GM12892 (cell line): ENCODE measurements at regions not wholly inside any gene's neighbourhood (a gene's known extent, or its start where the extent isn't known, plus 50 kb on each side); places are given as distances from the start of the nearest gene placed in this dataset.

Experiments
- POLR2A ChIP-seq: IDR thresholded peaks from 2 replicates; pipeline ENCODE4 v1.6.1; 2011; ENCODE audit warnings: low read depth, low read length, control low read depth
- POLR2AphosphoS5 ChIP-seq: IDR thresholded peaks from 2 replicates; pipeline ENCODE4 v1.6.1; 2011; ENCODE audit warnings: low read depth, low read length, control low read depth

DNA sequence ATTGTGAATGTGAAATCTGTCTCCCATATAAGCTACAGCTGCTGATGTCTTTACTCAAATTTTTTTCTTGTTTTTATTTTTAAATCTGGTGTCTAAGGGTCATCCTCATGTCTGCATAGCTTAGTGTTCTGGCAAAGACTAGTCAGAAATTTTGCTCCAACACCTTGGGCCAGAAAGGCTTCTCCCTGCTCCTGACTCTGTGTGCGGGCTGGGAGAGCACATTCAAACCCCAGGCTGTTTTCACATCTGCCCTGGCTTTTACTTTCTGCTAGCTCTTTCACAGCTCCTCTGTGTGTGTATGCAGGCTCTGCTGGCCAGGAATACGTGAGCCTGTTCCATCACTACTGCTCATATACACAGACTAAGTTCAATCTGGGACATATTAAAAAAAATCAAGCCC lies 102.9 kb upstream of the RIOK3 start:
- no peak for TF ChIP-seq POLR2A
- TF ChIP-seq POLR2AphosphoS5, result no peak
